ENCODE measurements at regions not wholly inside any gene's neighbourhood (a gene's known extent, or its start where the extent isn't known, plus 50 kb on each side); places are given as distances from the start of the nearest gene placed in this dataset.

DNA sequence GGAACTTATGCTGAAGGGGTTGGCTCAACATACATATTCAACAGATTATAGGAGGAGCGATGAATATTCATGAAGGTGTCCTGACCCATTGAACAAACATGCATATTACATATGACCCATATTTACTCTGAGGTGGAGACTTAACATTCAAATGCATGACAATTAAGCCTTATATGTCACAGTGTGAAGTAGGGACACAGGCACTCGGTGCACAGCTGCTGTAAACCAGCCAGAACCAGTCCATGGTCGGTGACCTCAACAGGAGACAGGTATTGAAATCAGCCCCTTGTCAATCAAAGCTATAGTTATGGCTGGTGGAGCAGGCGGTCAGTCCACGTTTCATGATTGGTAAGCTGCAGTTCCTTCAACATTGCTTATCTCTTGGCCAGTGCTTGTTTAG, 347.3 kb downstream of the THBS2 start:
- Histone ChIP-seq H3K27ac (ENCODE audit: low read depth, low read length, severe bottlenecking) (no peak overlapping the region), H3K36me3 (ENCODE audit: control insufficient read depth, insufficient read depth, low read length) (no peaks in the 10 kb centered on the region), H3K9me3 (ENCODE audit: control insufficient read depth, low read length) (peaks cover 6% of the 10 kb centered on the region), H3K4me3 (ENCODE audit: extremely low read depth, insufficient read depth, low read length, poor library complexity, severe bottlenecking) (no peak overlapping the region), H3K4me1 (ENCODE audit: control insufficient read depth, insufficient read depth, low read length, poor library complexity, severe bottlenecking) (no peaks in the 10 kb centered on the region)
- 80 to 88% methylated on average over 4 of the region's 5 CpGs for WGBS, 2 experiments (ENCODE audit: insufficient coverage in 2 of 2)

DNA sequence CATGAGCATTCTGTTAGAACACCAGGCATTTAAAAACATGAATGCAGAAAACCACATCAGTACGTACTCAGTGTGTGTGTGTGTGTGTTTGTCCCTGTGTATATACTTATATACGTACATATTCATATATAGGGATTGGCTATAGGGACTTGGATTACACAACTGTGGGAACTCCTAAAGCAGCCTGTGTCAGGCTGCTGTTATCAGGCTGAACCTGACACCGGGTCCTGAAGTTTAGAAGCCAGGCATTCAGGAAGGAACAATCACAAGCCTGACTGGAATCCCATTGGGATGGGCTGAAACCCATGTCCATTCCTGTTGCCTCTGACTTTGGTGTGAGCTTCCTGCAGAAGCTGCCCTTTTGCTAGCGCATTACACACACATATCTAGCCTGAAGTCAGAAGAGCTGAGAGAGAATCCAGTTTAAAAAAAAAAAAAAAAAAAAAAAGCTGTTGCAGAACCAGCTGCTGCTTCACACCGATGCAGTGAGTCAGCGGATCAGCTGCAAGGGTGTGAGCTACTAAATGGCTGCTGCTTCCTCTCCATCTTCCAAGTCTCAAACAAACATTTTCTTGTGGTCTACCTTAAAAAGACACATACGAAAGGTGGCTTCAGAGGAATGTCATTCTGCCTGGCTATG, 348.1 kb downstream of the THBS2 start:
- WGBS, 2 experiments (ENCODE audit: insufficient coverage in 2 of 2) = 81 to 82% methylated on average over 4 to 5 of the region's 7 CpGs
- Histone ChIP-seq H3K36me3 (ENCODE audit: control insufficient read depth, insufficient read depth, low read length) (no peaks in the 10 kb centered on the region), H3K4me1 (ENCODE audit: control insufficient read depth, insufficient read depth, low read length, poor library complexity, severe bottlenecking) (no peaks in the 10 kb centered on the region), H3K9me3 (ENCODE audit: control insufficient read depth, low read length) (peaks cover 6% of the 10 kb centered on the region), H3K27ac (ENCODE audit: low read depth, low read length, severe bottlenecking) (no peak overlapping the region), H3K4me3 (ENCODE audit: extremely low read depth, insufficient read depth, low read length, poor library complexity, severe bottlenecking) (no peak overlapping the region)

- Histone ChIP-seq H3K4me3 (ENCODE audit: extremely low read depth, insufficient read depth, low read length, poor library complexity, severe bottlenecking) (no peak overlapping the region), H3K4me1 (ENCODE audit: control insufficient read depth, insufficient read depth, low read length, poor library complexity, severe bottlenecking) (no peaks in the 10 kb centered on the region), H3K36me3 (ENCODE audit: control insufficient read depth, insufficient read depth, low read length) (no peaks in the 10 kb centered on the region), H3K9me3 (ENCODE audit: control insufficient read depth, low read length) (peaks cover 6% of the 10 kb centered on the region), H3K27ac (ENCODE audit: low read depth, low read length, severe bottlenecking) (no peak overlapping the region)
- 88 to 89% methylated on average over 11 of the region's 17 CpGs for WGBS, 2 experiments (ENCODE audit: insufficient coverage in 2 of 2)
Observed at GRCh38 chr6:168903613-168904345, 349.9 kb downstream of the THBS2 start.

- Histone ChIP-seq H3K27ac (ENCODE audit: low read depth, low read length, severe bottlenecking) (no peak overlapping the region), H3K4me3 (ENCODE audit: extremely low read depth, insufficient read depth, low read length, poor library complexity, severe bottlenecking) (no peak overlapping the region), H3K36me3 (ENCODE audit: control insufficient read depth, insufficient read depth, low read length) (no peaks in the 10 kb centered on the region), H3K9me3 (ENCODE audit: control insufficient read depth, low read length) (peaks cover 6% of the 10 kb centered on the region), H3K4me1 (ENCODE audit: control insufficient read depth, insufficient read depth, low read length, poor library complexity, severe bottlenecking) (no peaks in the 10 kb centered on the region)
- 84% methylated on average over 5 of the region's 6 CpGs; no CpG with 5 or more reads in 1 of the 2 experiments for WGBS, 2 experiments (ENCODE audit: insufficient coverage in 2 of 2)
Observed at GRCh38 chr6:168902075-168902474, 351.6 kb downstream of the THBS2 start.

- H3K27ac ChIP-seq (ENCODE audit: low read depth, low read length, severe bottlenecking) = no peak overlapping the region
- H3K4me1 ChIP-seq (ENCODE audit: control insufficient read depth, insufficient read depth, low read length, poor library complexity, severe bottlenecking) = no peaks in the 10 kb centered on the region
- no peak overlapping the region for H3K4me3 ChIP-seq (ENCODE audit: extremely low read depth, insufficient read depth, low read length, poor library complexity, severe bottlenecking)
- 90% methylated on average over 17 to 19 of the region's 19 CpGs for WGBS, 2 experiments (ENCODE audit: insufficient coverage in 2 of 2)
- no peaks in the 10 kb centered on the region for H3K9me3 ChIP-seq (ENCODE audit: control insufficient read depth, low read length)
- H3K36me3 ChIP-seq (ENCODE audit: control insufficient read depth, insufficient read depth, low read length) = no peaks in the 10 kb centered on the region
Observed at GRCh38 chr6:168901076-168901475, 352.6 kb downstream of the THBS2 start.

- H3K9me3 ChIP-seq (ENCODE audit: control insufficient read depth, low read length) = no peaks in the 10 kb centered on the region
- no peak overlapping the region for H3K4me3 ChIP-seq (ENCODE audit: extremely low read depth, insufficient read depth, low read length, poor library complexity, severe bottlenecking)
- no peak overlapping the region for H3K27ac ChIP-seq (ENCODE audit: low read depth, low read length, severe bottlenecking)
- no peaks in the 10 kb centered on the region for H3K36me3 ChIP-seq (ENCODE audit: control insufficient read depth, insufficient read depth, low read length)
- no peaks in the 10 kb centered on the region for H3K4me1 ChIP-seq (ENCODE audit: control insufficient read depth, insufficient read depth, low read length, poor library complexity, severe bottlenecking)
- 92% methylated on average over 7 to 8 of the region's 9 CpGs for WGBS, 2 experiments (ENCODE audit: insufficient coverage in 2 of 2)
Observed at GRCh38 chr6:168896321-168896720, 357.3 kb downstream of the THBS2 start.

- H3K9me3 ChIP-seq (ENCODE audit: control insufficient read depth, low read length) = no peaks in the 10 kb centered on the region
- H3K4me3 ChIP-seq (ENCODE audit: extremely low read depth, insufficient read depth, low read length, poor library complexity, severe bottlenecking) = no peak overlapping the region
- no peaks in the 10 kb centered on the region for H3K36me3 ChIP-seq (ENCODE audit: control insufficient read depth, insufficient read depth, low read length)
- no peak overlapping the region for H3K27ac ChIP-seq (ENCODE audit: low read depth, low read length, severe bottlenecking)
- 31 to 52% methylated on average over 11 to 14 of the region's 17 CpGs for WGBS, 2 experiments (ENCODE audit: insufficient coverage in 2 of 2)
- no peaks in the 10 kb centered on the region for H3K4me1 ChIP-seq (ENCODE audit: control insufficient read depth, insufficient read depth, low read length, poor library complexity, severe bottlenecking)
Observed at GRCh38 chr6:168895102-168895812, 358.4 kb downstream of the THBS2 start.

GRCh38 chr6:168892031-168892430, 361.6 kb downstream of the THBS2 start:
- Histone ChIP-seq H3K4me1 (ENCODE audit: control insufficient read depth, insufficient read depth, low read length, poor library complexity, severe bottlenecking) (no peaks in the 10 kb centered on the region), H3K9me3 (ENCODE audit: control insufficient read depth, low read length) (no peaks in the 10 kb centered on the region), H3K36me3 (ENCODE audit: control insufficient read depth, insufficient read depth, low read length) (no peaks in the 10 kb centered on the region), H3K4me3 (ENCODE audit: extremely low read depth, insufficient read depth, low read length, poor library complexity, severe bottlenecking) (no peak overlapping the region), H3K27ac (ENCODE audit: low read depth, low read length, severe bottlenecking) (no peak overlapping the region)
- WGBS, 2 experiments (ENCODE audit: insufficient coverage in 2 of 2) = 74 to 84% methylated on average over 5 of the region's 5 CpGs

GRCh38 chr6:168890981-168891365, 362.7 kb downstream of the THBS2 start:
- H3K4me3 ChIP-seq (ENCODE audit: extremely low read depth, insufficient read depth, low read length, poor library complexity, severe bottlenecking) = no peak overlapping the region
- 87 to 100% methylated on average over 1 to 3 of the region's 3 CpGs for WGBS, 2 experiments (ENCODE audit: insufficient coverage in 2 of 2)
- peaks cover 2% of the 10 kb centered on the region for H3K4me1 ChIP-seq (ENCODE audit: control insufficient read depth, insufficient read depth, low read length, poor library complexity, severe bottlenecking)
- no peaks in the 10 kb centered on the region for H3K36me3 ChIP-seq (ENCODE audit: control insufficient read depth, insufficient read depth, low read length)
- no peak overlapping the region for H3K27ac ChIP-seq (ENCODE audit: low read depth, low read length, severe bottlenecking)
- H3K9me3 ChIP-seq (ENCODE audit: control insufficient read depth, low read length) = no peaks in the 10 kb centered on the region

DNA sequence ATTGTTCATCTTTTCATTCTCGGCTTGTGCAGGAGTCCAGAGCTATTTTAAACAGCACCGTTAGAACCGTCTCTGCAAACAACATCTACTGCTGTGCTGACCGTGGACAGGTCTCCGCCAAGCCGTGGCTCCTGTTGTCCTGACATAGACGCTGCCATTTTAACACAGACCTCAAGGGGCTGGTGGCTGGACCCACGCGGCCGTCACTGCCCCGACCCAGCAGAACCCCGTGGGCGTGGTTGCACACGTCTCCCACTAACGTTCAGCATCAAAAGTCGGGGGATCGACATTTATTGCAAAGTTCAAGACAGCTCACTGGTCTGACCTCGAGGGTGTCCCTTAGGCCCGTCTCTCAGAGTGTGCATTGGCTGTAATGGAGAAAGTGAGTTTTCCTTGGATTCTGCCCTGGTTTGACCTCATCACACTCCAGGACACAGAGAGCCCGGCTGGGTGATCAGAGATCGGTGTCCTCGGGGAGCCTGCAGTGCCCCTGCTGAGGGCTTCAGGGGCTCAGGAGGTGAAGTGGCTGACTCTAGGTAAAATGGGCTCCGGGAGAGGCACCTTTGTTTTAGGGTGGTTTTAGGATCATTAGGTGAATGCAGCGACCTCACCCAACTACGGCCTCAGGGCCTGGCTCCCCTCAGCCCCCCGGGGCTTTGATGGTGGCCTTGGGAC, 363.2 kb downstream of the THBS2 start:
- Histone ChIP-seq H3K9me3 (ENCODE audit: control insufficient read depth, low read length) (no peaks in the 10 kb centered on the region), H3K4me3 (ENCODE audit: extremely low read depth, insufficient read depth, low read length, poor library complexity, severe bottlenecking) (no peak overlapping the region), H3K27ac (ENCODE audit: low read depth, low read length, severe bottlenecking) (no peak overlapping the region), H3K4me1 (ENCODE audit: control insufficient read depth, insufficient read depth, low read length, poor library complexity, severe bottlenecking) (peaks cover 2% of the 10 kb centered on the region), H3K36me3 (ENCODE audit: control insufficient read depth, insufficient read depth, low read length) (no peaks in the 10 kb centered on the region)
- 91 to 93% methylated on average over 21 to 26 of the region's 26 CpGs for WGBS, 2 experiments (ENCODE audit: insufficient coverage in 2 of 2)

Measured in mesodermal cell (in vitro differentiated cells).